HepG2 (cell line): ENCODE measurements at regions not wholly inside any gene's neighbourhood (a gene's known extent, or its start where the extent isn't known, plus 50 kb on each side); places are given as distances from the start of the nearest gene placed in this dataset.

Experiments used
- ATAC-seq: fragments of 200-7000 bp; cut with Tn5 transposase; 3 replicates; pipeline ENCODE4 v1.9.1; 2020; ENCODE audit warnings: mild to moderate bottlenecking, moderate library complexity
- BruUV-seq: library from RNA; stranded (reverse); fragments of 400-500 nt; replicated peaks from 2 replicates; lab custom pipeline; 2021; lab: Mats Ljungman, UMichigan
- CTCF ChIA-PET: fragments of 300-600 bp; formaldehyde crosslinking; extraction: SDS; loops from one replicate; lab custom pipeline; 2021; ENCODE audit warnings: low total read pairs, inconsistent platforms, low intra/inter-chr PET ratio; lab: Yijun Ruan, JAX
- POLR2A ChIA-PET: fragments of 350-600 bp; sonication (Branson Sonifier 250); formaldehyde crosslinking; loops from one replicate; lab custom pipeline; 2020; ENCODE audit warnings: antibody characterized with exemption, inconsistent platforms; lab: Yijun Ruan, JAX
- DNase-seq: peaks from one replicate; pipeline ENCODE4 v3.0.0-alpha.2; 2015; ENCODE audit warnings: low spot score
- FAIRE-seq: peaks from 3 replicates; lab custom pipeline; 2011; peaks lifted over from hg19 to GRCh38; lab: Jason Lieb, UNC
- H2AFZ ChIP-seq: one replicate; pipeline ENCODE4 v1.6.1; 2011; ENCODE audit warnings: low read length, inconsistent platforms
- H3K27ac ChIP-seq: fragments of 300-600 bp; 3 replicates; pipeline ENCODE4 v1.8.0; 2011; ENCODE audit warnings: mixed run types, mild to moderate bottlenecking, mixed read lengths, low read length, inconsistent platforms; ENCODE audit not compliant: insufficient read depth; ENCODE audit errors: extremely low read length
- H3K27me3 ChIP-seq, 2 experiments: fragments of 200-600 bp in 1 of 2; 2 replicates in 1 of 2; 3 replicates in 1 of 2; pipeline versions ENCODE4 v1.6.0 to v1.8.0; 2011; ENCODE audit warnings: low read length in 2 of 2, mild to moderate bottlenecking in 2 of 2, moderate library complexity in 2 of 2, inconsistent platforms in 1 of 2; ENCODE audit not compliant: insufficient read depth in 2 of 2, control insufficient read depth in 1 of 2
- H3K36me3 ChIP-seq, 2 experiments: fragments of 200-600 bp in 1 of 2; replicated peaks in 1 of 2; 2 replicates in 1 of 2; 3 replicates in 1 of 2; pipeline versions ENCODE4 v1.5.1 to v1.8.0; 2011; ENCODE audit warnings: low read length in 2 of 2, inconsistent platforms in 1 of 2; ENCODE audit not compliant: insufficient read depth in 2 of 2, control insufficient read depth in 1 of 2
- H3K4me1 ChIP-seq: 2 replicates; pipeline ENCODE4 v1.5.1; 2012; ENCODE audit warnings: low read length, inconsistent platforms; ENCODE audit not compliant: insufficient read depth
- H3K4me2 ChIP-seq: 2 replicates; pipeline ENCODE4 v1.6.0; 2011; ENCODE audit warnings: low read depth, low read length, inconsistent platforms
- H3K4me3 ChIP-seq, 3 experiments: fragments of 200-600 bp in 1 of 3; sonication (generic), shearing (Covaris generic) in 1 of 3; replicated peaks in 1 of 3; 2 replicates each; pipeline ENCODE4 v1.5.1; 2011 to 2016; ENCODE audit warnings: low read length in 3 of 3, inconsistent platforms in 2 of 3, low read depth in 2 of 3, mild to moderate bottlenecking in 2 of 3, control low read depth in 1 of 3, mixed read lengths in 1 of 3; ENCODE audit not compliant: insufficient read depth in 1 of 3
- H3K79me2 ChIP-seq: one replicate; pipeline ENCODE4 v1.6.1; 2011; ENCODE audit warnings: low read length, inconsistent platforms; ENCODE audit not compliant: insufficient read depth
- H3K9ac ChIP-seq: 2 replicates; pipeline ENCODE4 v1.6.0; 2011; ENCODE audit warnings: mild to moderate bottlenecking, low read depth, low read length, inconsistent platforms; ENCODE audit not compliant: insufficient read depth
- H3K9me3 ChIP-seq: 2 replicates; pipeline ENCODE4 v1.5.1; 2012; ENCODE audit warnings: mild to moderate bottlenecking, low read length
- H4K20me1 ChIP-seq: 2 replicates; pipeline ENCODE4 v1.6.0; 2011; ENCODE audit warnings: inconsistent platforms, mild to moderate bottlenecking, low read length, moderate library complexity; ENCODE audit not compliant: insufficient read depth
- CSRNP2 ChIP-seq: sonication (generic); formaldehyde crosslinking; conservative IDR thresholded peaks from 2 replicates; pipeline ENCODE4 v1.8.0; 2022; ENCODE audit warnings: low read depth, missing genetic modification reagents
- ELF4 ChIP-seq: sonication (generic); formaldehyde crosslinking; IDR thresholded peaks from 2 replicates; pipeline ENCODE4 v1.5.0; 2020; ENCODE audit warnings: missing genetic modification reagents, mild to moderate bottlenecking, moderate library complexity, borderline replicate concordance
- LRRFIP1 ChIP-seq: sonication (generic); formaldehyde crosslinking; conservative IDR thresholded peaks from 2 replicates; pipeline ENCODE4 v1.4.0; 2020; ENCODE audit warnings: missing genetic modification reagents
- MZF1 ChIP-seq: sonication (generic); formaldehyde crosslinking; IDR thresholded peaks from 2 replicates; pipeline ENCODE4 v1.8.1; 2023; ENCODE audit warnings: mild to moderate bottlenecking, missing genetic modification reagents, borderline replicate concordance
- NR3C1 ChIP-seq: sonication (generic); formaldehyde crosslinking; IDR thresholded peaks from 2 replicates; pipeline ENCODE4 v1.4.0; 2020; ENCODE audit warnings: missing genetic modification reagents
- PRMT3 ChIP-seq: sonication (generic); formaldehyde crosslinking; IDR thresholded peaks from 2 replicates; pipeline ENCODE4 v1.8.1; 2022; ENCODE audit warnings: low read depth, mild to moderate bottlenecking, moderate library complexity, missing genetic modification reagents, borderline replicate concordance
- SAFB2 ChIP-seq: sonication (generic); formaldehyde crosslinking; IDR thresholded peaks from 2 replicates; pipeline ENCODE4 v1.5.1; 2020; ENCODE audit warnings: missing genetic modification reagents, low read depth, mild to moderate bottlenecking, borderline replicate concordance
- THAP11 ChIP-seq: IDR thresholded peaks from 2 replicates; pipeline ENCODE4 v1.6.1; 2016; ENCODE audit warnings: missing biosample characterization, missing genetic modification reagents
- ZBTB10 ChIP-seq: sonication (generic); formaldehyde crosslinking; IDR thresholded peaks from 2 replicates; pipeline ENCODE4 v1.4.0; 2020; ENCODE audit warnings: missing genetic modification reagents, borderline replicate concordance
- ZFP36L2 ChIP-seq: sonication (generic); formaldehyde crosslinking; IDR thresholded peaks from 2 replicates; pipeline ENCODE4 v1.4.0; 2020; ENCODE audit warnings: missing genetic modification reagents
- ZMAT3 ChIP-seq: sonication (generic); formaldehyde crosslinking; conservative IDR thresholded peaks from 2 replicates; pipeline ENCODE4 v1.7.0; 2021; ENCODE audit warnings: missing genetic modification reagents
- ZNF10 ChIP-seq: sonication (generic); formaldehyde crosslinking; IDR thresholded peaks from 2 replicates; pipeline ENCODE4 v1.4.0; 2020; ENCODE audit warnings: mild to moderate bottlenecking, low read depth, missing genetic modification reagents, borderline replicate concordance
- ZNF784 ChIP-seq: sonication (generic); formaldehyde crosslinking; IDR thresholded peaks from 2 replicates; pipeline ENCODE4 v1.5.1; 2020; ENCODE audit warnings: missing genetic modification reagents, mild to moderate bottlenecking, borderline replicate concordance
- ZNF790 ChIP-seq: sonication (generic); formaldehyde crosslinking; IDR thresholded peaks from 2 replicates; pipeline ENCODE4 v1.8.0; 2022; ENCODE audit warnings: missing genetic modification reagents, mild to moderate bottlenecking, borderline replicate concordance
- ZNF841 ChIP-seq: sonication (generic); formaldehyde crosslinking; IDR thresholded peaks from 2 replicates; pipeline ENCODE4 v1.8.1; 2023; ENCODE audit warnings: missing genetic modification reagents, borderline replicate concordance
- whole genome bisulfite sequencing: methylation state at CpG from one replicate; pipeline ENCODE4 v1.1.6; 2017; ENCODE audit warnings: low lambda C conversion rate; 5-methylcytosine and 5-hydroxymethylcytosine counted together
- in situ Hi-C: cut with HindIII; loops from 2 replicates; pipeline ENCODE4 v1.10.0; 2017; ENCODE audit warnings: low pct_unique_long_range_greater_than_20kb; ENCODE audit not compliant: extremely low pct_ligation_motif_present
- intact Hi-C: fragments of 100-400 bp; cut with micrococcal nuclease; formaldehyde crosslinking; loops from one replicate; pipeline ENCODE4 v1.10.0; 2022; ENCODE audit not compliant: unreplicated experiment

GRCh38 chr7:56213574-56213973 is 97.4 kb upstream of the NUPR2 start (continued):
- TF ChIP-seq LRRFIP1 (CRISPR knock-in tag) (no peak), ZNF10 (no peak), ZFP36L2 (no peak), ELF4 (CRISPR knock-in tag) (no peak), ZMAT3 (CRISPR knock-in tag) (no peak), NR3C1 (CRISPR knock-in tag) (no peak), SAFB2 (CRISPR knock-in tag) (no peak), CSRNP2 (CRISPR knock-in tag) (no peak), MZF1 (CRISPR knock-in tag) (no peak), THAP11 (CRISPR knock-in tag) (no peak)
- TF ChIP-seq, all 625 proteins: peak for 0

GRCh38 chr7:56206420-56206819 is 90.2 kb upstream of the NUPR2 start:
- H3K27me3 ChIP-seq: no peaks in the 10 kb centered on the region
- ATAC-seq (no peak), FAIRE-seq (no peak), DNase-seq (no peak)
- no peaks in the 10 kb centered on the region for H4K20me1 ChIP-seq
- in situ Hi-C loops (no loop called here), intact Hi-C loops (no loop called here)
- BruUV-seq: no TSS peak
- H3K4me1 ChIP-seq: no peaks in the 10 kb centered on the region
- H3K27ac ChIP-seq: no peak overlapping the region
- no peaks in the 10 kb centered on the region for H3K36me3 ChIP-seq
- 0% methylated on average over 1 of the region's 1 CpG for WGBS
- CTCF ChIA-PET: no interaction called here
- no peak overlapping the region for H3K9ac ChIP-seq
- H3K9me3 ChIP-seq: 0 out of 2 replicates have a peak, but pooled peaks cover 6% of the 10 kb centered on the region
- POLR2A ChIA-PET: no interaction called here
- H3K4me2 ChIP-seq: no peak overlapping the region
- no peak overlapping the region for H2AFZ ChIP-seq
- no peak overlapping the region for H3K4me3 ChIP-seq
- no peaks in the 10 kb centered on the region for H3K79me2 ChIP-seq
- TF ChIP-seq ZNF841 (CRISPR knock-in tag) (no peak), NR3C1 (CRISPR knock-in tag) (no peak), ZBTB10 (no peak), PRMT3 (CRISPR knock-in tag) (no peak), ZNF784 (CRISPR knock-in tag) (no peak), ZNF790 (CRISPR knock-in tag) (no peak)
